HUES64 (cell line): ENCODE measurements at regions not wholly inside any gene's neighbourhood (a gene's known extent, or its start where the extent isn't known, plus 50 kb on each side); places are given as distances from the start of the nearest gene placed in this dataset.

ENCODE experiments used
- H3K27ac ChIP-seq: 2 replicates; pipeline ENCODE4 v1.7.0; 2013; ENCODE audit warnings: low read depth, low read length, inconsistent platforms
- H3K27me3 ChIP-seq: 2 replicates; pipeline ENCODE4 v1.6.1; 2013; ENCODE audit warnings: mild to moderate bottlenecking, low read length; ENCODE audit not compliant: insufficient read depth
- H3K36me3 ChIP-seq: 2 replicates; pipeline ENCODE4 v1.6.1; 2013; ENCODE audit warnings: mild to moderate bottlenecking, low read length; ENCODE audit not compliant: insufficient read depth
- H3K4me1 ChIP-seq: 2 replicates; pipeline ENCODE4 v1.6.1; 2013; ENCODE audit warnings: mild to moderate bottlenecking, low read length, moderate library complexity; ENCODE audit not compliant: insufficient read depth
- H3K4me3 ChIP-seq: 2 replicates; pipeline ENCODE4 v1.5.1; 2013; ENCODE audit warnings: mild to moderate bottlenecking, low read length, moderate library complexity
- H3K9ac ChIP-seq: 2 replicates; pipeline ENCODE4 v1.6.1; 2013; ENCODE audit warnings: mild to moderate bottlenecking, low read depth, low read length
- H3K9me3 ChIP-seq: 2 replicates; pipeline ENCODE4 v1.6.1; 2013; ENCODE audit warnings: low read depth, low read length; ENCODE audit not compliant: insufficient read depth
- WGBS: fragments of 150-250, 120-280 bp; methylation state at CpG from one replicate; pipeline ENCODE4 v1.1.7; 2013; ENCODE audit warnings: missing lambda C conversion rate; 5-methylcytosine and 5-hydroxymethylcytosine counted together

DNA sequence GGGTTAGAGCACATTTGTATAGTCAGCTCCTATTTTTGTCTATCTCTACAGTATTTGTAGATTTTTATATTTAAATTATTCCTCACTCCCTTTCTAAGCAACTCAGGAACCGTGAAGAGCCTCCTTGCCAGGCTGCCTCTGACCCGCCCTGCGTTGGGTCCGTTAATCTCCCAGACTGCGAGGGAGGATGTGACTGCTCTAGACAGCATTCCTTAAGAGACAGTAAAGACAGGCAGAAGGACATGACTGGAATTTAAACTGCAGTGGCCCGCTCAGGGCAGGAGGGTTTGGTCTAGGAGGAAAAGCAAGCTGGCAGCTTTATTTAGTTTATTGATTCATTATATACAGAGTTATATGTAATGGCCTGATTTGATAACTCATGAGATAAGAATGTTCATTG is 413.7 kb downstream of the TMEM135 start:
- H3K4me1 ChIP-seq: no peaks in the 10 kb centered on the region
- H3K27ac ChIP-seq: no peak overlapping the region
- H3K4me3 ChIP-seq: no peak overlapping the region
- H3K27me3 ChIP-seq: no peaks in the 10 kb centered on the region
- H3K9me3 ChIP-seq: no peaks in the 10 kb centered on the region
- no peaks in the 10 kb centered on the region for H3K36me3 ChIP-seq
- WGBS: 88% methylated on average over 6 of the region's 6 CpGs
- no peak overlapping the region for H3K9ac ChIP-seq

DNA sequence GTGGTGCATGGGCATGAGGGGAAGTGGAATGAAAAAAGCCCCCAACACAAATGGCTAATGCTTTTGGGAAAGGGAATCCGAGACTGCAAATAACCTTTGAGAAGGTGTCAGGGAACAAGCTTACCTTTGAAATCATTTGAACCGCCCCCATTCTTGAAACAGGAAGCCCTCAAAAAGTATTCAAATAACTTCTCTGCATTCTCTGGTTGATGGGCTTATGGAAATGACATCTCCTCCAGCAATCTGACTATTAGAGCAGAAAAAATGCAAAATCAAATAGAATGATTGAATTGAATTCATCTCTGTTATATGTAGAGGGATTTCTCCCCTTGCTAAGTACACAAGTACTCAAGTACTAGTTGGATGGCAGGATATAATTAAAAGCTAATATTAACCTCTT is 409.9 kb downstream of the TMEM135 start:
- no peaks in the 10 kb centered on the region for H3K4me1 ChIP-seq
- H3K9me3 ChIP-seq: no peaks in the 10 kb centered on the region
- no peak overlapping the region for H3K9ac ChIP-seq
- no peak overlapping the region for H3K4me3 ChIP-seq
- H3K27ac ChIP-seq: no peak overlapping the region
- WGBS: 92% methylated on average over 2 of the region's 2 CpGs
- H3K27me3 ChIP-seq: no peaks in the 10 kb centered on the region
- H3K36me3 ChIP-seq: no peaks in the 10 kb centered on the region

DNA sequence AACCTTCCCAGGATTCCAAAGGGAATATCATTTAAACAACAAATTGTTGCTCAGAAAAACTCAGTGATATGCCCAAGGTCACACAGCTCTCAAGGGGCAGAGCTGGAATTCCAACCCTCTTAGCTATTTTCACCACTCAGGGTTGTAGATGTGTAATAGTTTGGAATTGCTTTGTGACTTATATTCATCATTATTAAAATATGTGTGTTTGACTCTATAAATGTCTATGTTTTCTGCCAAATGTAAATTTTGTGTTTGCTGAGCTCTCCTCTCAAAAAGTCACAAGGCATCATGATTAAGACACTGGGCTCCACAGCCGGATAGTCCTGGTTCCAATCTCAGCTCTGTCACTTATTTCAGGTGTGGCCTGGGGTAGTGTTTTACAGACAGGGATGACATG is 407.3 kb downstream of the TMEM135 start:
- Histone ChIP-seq H3K27ac (no peak overlapping the region), H3K9ac (no peak overlapping the region), H3K27me3 (no peaks in the 10 kb centered on the region), H3K4me3 (no peak overlapping the region), H3K4me1 (no peaks in the 10 kb centered on the region), H3K36me3 (no peaks in the 10 kb centered on the region), H3K9me3 (no peaks in the 10 kb centered on the region)
- 83% methylated on average over 1 of the region's 1 CpG for WGBS

DNA sequence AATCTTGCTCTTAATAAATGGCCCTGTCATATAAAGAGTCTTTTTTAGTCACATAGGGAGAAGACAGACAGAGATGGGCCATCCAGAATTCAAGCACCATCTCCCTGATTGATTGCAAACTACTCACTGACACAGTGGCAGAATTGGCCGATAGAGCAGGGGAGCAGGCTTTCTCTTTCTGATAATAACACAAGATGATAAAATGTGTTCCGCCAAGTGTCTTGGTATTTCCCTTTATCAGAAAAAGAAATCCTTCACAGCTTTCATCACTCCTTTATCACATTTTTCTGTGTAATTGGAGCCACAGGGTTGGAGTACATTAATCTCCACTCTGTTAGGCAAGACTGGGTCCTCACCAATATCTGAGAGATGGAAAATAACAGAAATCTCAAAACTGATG is 406.0 kb downstream of the TMEM135 start:
- Histone ChIP-seq H3K4me3 (no peak overlapping the region), H3K27ac (no peak overlapping the region), H3K9me3 (no peaks in the 10 kb centered on the region), H3K36me3 (no peaks in the 10 kb centered on the region), H3K4me1 (no peaks in the 10 kb centered on the region), H3K9ac (no peak overlapping the region), H3K27me3 (no peaks in the 10 kb centered on the region)
- 100% methylated on average over 2 of the region's 2 CpGs for WGBS

GRCh38 chr11:87440076-87440770 is 402.5 kb downstream of the TMEM135 start:
- H3K9me3 ChIP-seq: no peaks in the 10 kb centered on the region
- H3K4me3 ChIP-seq: no peak overlapping the region
- no peak overlapping the region for H3K27ac ChIP-seq
- no peak overlapping the region for H3K9ac ChIP-seq
- 96% methylated on average over 3 of the region's 3 CpGs for WGBS
- H3K27me3 ChIP-seq: no peaks in the 10 kb centered on the region
- H3K4me1 ChIP-seq: no peaks in the 10 kb centered on the region
- H3K36me3 ChIP-seq: no peaks in the 10 kb centered on the region

GRCh38 chr11:87438416-87438815 is 400.7 kb downstream of the TMEM135 start:
- Histone ChIP-seq H3K4me1 (no peaks in the 10 kb centered on the region), H3K27ac (no peak overlapping the region), H3K27me3 (no peaks in the 10 kb centered on the region), H3K9me3 (no peaks in the 10 kb centered on the region), H3K36me3 (no peaks in the 10 kb centered on the region), H3K4me3 (no peak overlapping the region), H3K9ac (no peak overlapping the region)
- WGBS: 83% methylated on average over 1 of the region's 1 CpG

GRCh38 chr11:87437844-87438223 is 400.1 kb downstream of the TMEM135 start:
- Histone ChIP-seq H3K9ac (no peak overlapping the region), H3K4me3 (no peak overlapping the region), H3K9me3 (no peaks in the 10 kb centered on the region), H3K27me3 (no peaks in the 10 kb centered on the region), H3K4me1 (no peaks in the 10 kb centered on the region), H3K27ac (no peak overlapping the region), H3K36me3 (no peaks in the 10 kb centered on the region)

DNA sequence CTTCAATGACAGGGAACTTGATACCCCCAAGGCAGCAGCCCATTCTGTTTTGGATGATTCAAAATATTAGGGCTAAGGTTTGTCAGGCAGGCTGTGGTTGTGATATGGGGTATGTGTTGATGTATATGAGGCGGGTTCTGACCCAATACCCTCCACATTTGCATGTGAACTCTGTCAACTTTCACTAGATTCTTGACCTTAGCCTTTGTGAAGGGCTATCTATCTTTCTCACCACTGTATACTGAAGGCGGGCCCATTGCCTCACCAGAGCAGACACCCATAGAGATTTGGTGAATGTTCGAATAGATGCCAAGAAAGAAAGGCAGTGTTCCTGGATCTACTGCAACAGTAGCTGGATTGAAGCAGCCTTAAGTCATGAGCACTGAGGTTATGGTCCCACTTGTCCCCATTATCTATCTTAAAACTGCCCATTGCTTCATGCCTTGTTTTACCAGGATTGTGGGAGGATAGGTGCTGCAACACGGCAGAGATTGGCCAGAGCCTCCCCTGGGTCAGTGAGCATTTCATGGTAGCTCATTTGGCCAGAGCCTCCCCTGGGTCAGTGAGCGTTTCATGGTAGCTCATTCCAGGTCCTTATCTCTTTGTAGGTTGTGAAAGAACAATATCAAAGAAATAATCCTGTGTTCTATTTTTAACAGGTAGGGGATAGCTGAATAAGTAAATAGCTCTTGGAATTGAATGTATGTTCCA is 399.6 kb downstream of the TMEM135 start:
- H3K27ac ChIP-seq: no peak overlapping the region
- no peaks in the 10 kb centered on the region for H3K9me3 ChIP-seq
- no peaks in the 10 kb centered on the region for H3K27me3 ChIP-seq
- H3K4me3 ChIP-seq: no peak overlapping the region
- H3K36me3 ChIP-seq: no peaks in the 10 kb centered on the region
- H3K4me1 ChIP-seq: 0 out of 2 replicates have a peak, but pooled peaks cover 3% of the 10 kb centered on the region
- 93% methylated on average over 4 of the region's 5 CpGs for WGBS
- no peak overlapping the region for H3K9ac ChIP-seq

- H3K36me3 ChIP-seq: no peaks in the 10 kb centered on the region
- H3K27ac ChIP-seq: no peak overlapping the region
- H3K27me3 ChIP-seq: no peaks in the 10 kb centered on the region
- 0 out of 2 replicates have a peak, but pooled peaks cover 3% of the 10 kb centered on the region for H3K4me1 ChIP-seq
- H3K9me3 ChIP-seq: no peaks in the 10 kb centered on the region
- H3K4me3 ChIP-seq: no peak overlapping the region
- no peak overlapping the region for H3K9ac ChIP-seq
- WGBS: 97% methylated on average over 4 of the region's 4 CpGs
These were observed 394.3 kb downstream of the TMEM135 start for GRCh38 chr11:87432022-87432421.

- Histone ChIP-seq H3K4me1 (peaks cover 6% of the 10 kb centered on the region; the same call in 1 of the 2 replicates), H3K4me3 (no peak overlapping the region), H3K9ac (no peak overlapping the region), H3K27ac (no peak overlapping the region), H3K36me3 (no peaks in the 10 kb centered on the region), H3K9me3 (no peaks in the 10 kb centered on the region), H3K27me3 (no peaks in the 10 kb centered on the region)
- WGBS: 91% methylated on average over 2 of the region's 2 CpGs
These were observed 393.7 kb downstream of the TMEM135 start for GRCh38 chr11:87431392-87431791.

DNA sequence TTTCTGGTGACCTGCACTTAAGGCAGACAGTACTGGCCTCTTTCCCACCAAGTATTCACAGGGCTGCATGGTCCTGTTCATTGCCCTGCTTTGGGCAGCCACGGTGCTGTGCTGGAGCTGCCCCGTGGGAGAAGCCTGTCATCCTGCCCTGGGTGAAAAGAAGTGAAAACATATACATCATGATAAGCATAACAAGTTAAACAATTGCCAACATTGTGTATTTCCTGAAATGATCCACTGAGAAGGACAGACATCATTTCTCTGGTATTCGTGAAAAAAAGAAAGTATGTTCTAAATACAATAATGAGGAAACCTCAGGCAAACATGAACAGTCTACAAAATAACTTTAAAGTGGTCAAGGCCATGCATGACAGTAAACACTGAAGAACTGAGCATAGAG is 393.1 kb downstream of the TMEM135 start:
- Histone ChIP-seq H3K27ac (no peak overlapping the region), H3K4me1 (peaks cover 12% of the 10 kb centered on the region; the same call in 1 of the 2 replicates), H3K4me3 (no peak overlapping the region), H3K9ac (no peak overlapping the region), H3K36me3 (no peaks in the 10 kb centered on the region), H3K9me3 (no peaks in the 10 kb centered on the region), H3K27me3 (no peaks in the 10 kb centered on the region)
- 84% methylated on average over 3 of the region's 3 CpGs for WGBS
